ENCODE measurements at regions not wholly inside any gene's neighbourhood (a gene's known extent, or its start where the extent isn't known, plus 50 kb on each side); places are given as distances from the start of the nearest gene placed in this dataset.
A peak's percentile ranks its signal among the peaks of the same experiment; 100 is the strongest.
"Not testable (repeated sequence)": the region's sequence is repeated elsewhere in the genome, so short reads cannot be mapped to it uniquely, and the experiment has no call there.

GRCh38 chr18:43786893-43787292, 509.6 kb upstream of the SYT4 start (continued):
- TF ChIP-seq ZNF532 (CRISPR knock-in tag; IDR thresholded peaks at IDR 0.05; ENCODE audit: borderline replicate concordance) (no peak), TCF7 (CRISPR knock-in tag; IDR thresholded peaks at IDR 0.05; ENCODE audit: low read depth) (no peak), ERG (CRISPR knock-in tag; IDR thresholded peaks at IDR 0.05) (no peak), ZBTB21 (CRISPR knock-in tag; IDR thresholded peaks at IDR 0.05; ENCODE audit: borderline replicate concordance) (no peak), ELF4 (CRISPR knock-in tag; IDR thresholded peaks at IDR 0.05; ENCODE audit: low read depth) (no peak)

GRCh38 chr18:43787721-43788120, 510.4 kb upstream of the SYT4 start:
- H3K4me3 Mint-ChIP-seq; DNase-seq (ENCODE audit: low spot score); H3K27me3 Mint-ChIP-seq (ENCODE audit: low read depth); POLR2A ChIA-PET; H3K27ac Mint-ChIP-seq; H3K4me1 Mint-ChIP-seq; ATAC-seq; H3K9me3 Mint-ChIP-seq; H3K36me3 Mint-ChIP-seq: not testable (repeated sequence)
- CTCF ChIA-PET, result interaction anchor here (0.6 kb wide), 1 partner anchor 175 kb away, joined by 3 read pairs; no protein-coding TSS in a partner anchor

GRCh38 chr18:43789234-43790000, 512.1 kb upstream of the SYT4 start:
- Mint-ChIP-seq H3K27me3 (ENCODE audit: low read depth) (no peaks in the 10 kb centered on the region), H3K4me3 (no peak overlapping the region), H3K27ac (no peak overlapping the region), H3K9me3 (no peaks in the 10 kb centered on the region), H3K36me3 (no peaks in the 10 kb centered on the region), H3K4me1 (peaks cover 2% of the 10 kb centered on the region; the same call in 1 of the 2 replicates)
- ChIA-PET CTCF (no interaction called here), POLR2A (no interaction called here)
- DNase-seq (ENCODE audit: low spot score), result no peak
- ATAC-seq, result peak; percentile 65
- TF ChIP-seq ARID4B (CRISPR knock-in tag; IDR thresholded peaks at IDR 0.05; ENCODE audit: borderline replicate concordance), result no peak
- no peak for TF ChIP-seq AFF4 (CRISPR knock-in tag; IDR thresholded peaks at IDR 0.05; ENCODE audit: borderline replicate concordance)
- no peak for TF ChIP-seq AR (CRISPR knock-in tag; IDR thresholded peaks at IDR 0.05)
- no peak for TF ChIP-seq ZNF396 (CRISPR knock-in tag; IDR thresholded peaks at IDR 0.05; ENCODE audit: borderline replicate concordance)
- TF ChIP-seq SMAD3 (CRISPR knock-in tag; IDR thresholded peaks at IDR 0.05; ENCODE audit: borderline replicate concordance), result no peak
- no peak for TF ChIP-seq ELF4 (CRISPR knock-in tag; IDR thresholded peaks at IDR 0.05; ENCODE audit: low read depth)
- no peak for TF ChIP-seq ATF2 (CRISPR knock-in tag; IDR thresholded peaks at IDR 0.05; ENCODE audit: borderline replicate concordance, low read depth)
- no peak for TF ChIP-seq FOXJ3 (CRISPR knock-in tag; IDR thresholded peaks at IDR 0.05; ENCODE audit: borderline replicate concordance)
